Middle frontal gyrus (tissue), 1 donor: ENCODE measurements at regions not wholly inside any gene's neighbourhood (a gene's known extent, or its start where the extent isn't known, plus 50 kb on each side); places are given as distances from the start of the nearest gene placed in this dataset.

ENCODE experiments used
- DNase-seq: peaks from one replicate; pipeline ENCODE4 v3.0.0-alpha.2; 2015; ENCODE audit warnings: low spot score; ENCODE audit errors: extremely low spot score

GRCh38 chr13:84683448-84683847 lies 801.2 kb upstream of the SLITRK1 start:
- DNase-seq: no peak

GRCh38 chr13:84677836-84678235 lies 795.6 kb upstream of the SLITRK1 start:
- DNase-seq: no peak

- no peak for DNase-seq
These were observed 790.3 kb upstream of the SLITRK1 start for GRCh38 chr13:84672616-84673015.

- no peak for DNase-seq
These were observed 788.0 kb upstream of the SLITRK1 start for GRCh38 chr13:84670245-84670644.

- no peak for DNase-seq
These were observed 786.4 kb upstream of the SLITRK1 start for GRCh38 chr13:84668637-84669036.

- DNase-seq: no peak
These were observed 780.2 kb upstream of the SLITRK1 start for GRCh38 chr13:84662491-84662890.

- no peak for DNase-seq
These were observed 779.4 kb upstream of the SLITRK1 start for GRCh38 chr13:84661718-84662117.

GRCh38 chr13:84659359-84659661 lies 777.0 kb upstream of the SLITRK1 start:
- DNase-seq: no peak

- DNase-seq: no peak
These were observed 776.5 kb upstream of the SLITRK1 start for GRCh38 chr13:84658491-84659358.

- DNase-seq: no peak
These were observed 773.4 kb upstream of the SLITRK1 start for GRCh38 chr13:84655677-84656076.

- DNase-seq: no peak
These were observed 772.5 kb upstream of the SLITRK1 start for GRCh38 chr13:84654654-84655275.

- DNase-seq: no peak
These were observed 771.8 kb upstream of the SLITRK1 start for GRCh38 chr13:84653915-84654534.

GRCh38 chr13:84651705-84652104 lies 769.4 kb upstream of the SLITRK1 start:
- DNase-seq: no peak

GRCh38 chr13:84651288-84651687 lies 769.0 kb upstream of the SLITRK1 start:
- no peak for DNase-seq

GRCh38 chr13:84649853-84650252 lies 767.6 kb upstream of the SLITRK1 start:
- no peak for DNase-seq

GRCh38 chr13:84648069-84648640 lies 765.9 kb upstream of the SLITRK1 start:
- DNase-seq: no peak

GRCh38 chr13:84646957-84647356 lies 764.7 kb upstream of the SLITRK1 start:
- DNase-seq: no peak

GRCh38 chr13:84645196-84646012 lies 763.1 kb upstream of the SLITRK1 start:
- no peak for DNase-seq

GRCh38 chr13:84641491-84641890 lies 759.2 kb upstream of the SLITRK1 start:
- DNase-seq: no peak

GRCh38 chr13:84640691-84641090 lies 758.4 kb upstream of the SLITRK1 start:
- no peak for DNase-seq

- DNase-seq: no peak
These were observed 748.2 kb upstream of the SLITRK1 start for GRCh38 chr13:84630476-84630875.
